Panc1 (cell line): ENCODE measurements at regions not wholly inside any gene's neighbourhood (a gene's known extent, or its start where the extent isn't known, plus 50 kb on each side); places are given as distances from the start of the nearest gene placed in this dataset.

ENCODE experiments used
- ATAC-seq: fragments of 200-7000 bp; cut with Tn5 transposase; 2 replicates; pipeline ENCODE4 v1.9.1; 2020; ENCODE audit warnings: mild to moderate bottlenecking, moderate library complexity
- BruUV-seq: library from RNA; stranded (reverse); fragments of 400-500 nt; replicated peaks from 2 replicates; lab custom pipeline; 2021; lab: Mats Ljungman, UMichigan
- CTCF ChIA-PET: fragments of 300-600 bp; sonication (Branson Sonifier 250); formaldehyde crosslinking; loops from one replicate; lab custom pipeline; 2022; ENCODE audit warnings: antibody characterized with exemption; lab: Charles Lee
- POLR2A ChIA-PET: fragments of 300-600 bp; sonication (Branson Sonifier 250); formaldehyde crosslinking; loops from one replicate; lab custom pipeline; 2022; ENCODE audit warnings: antibody characterized with exemption; lab: Charles Lee
- DNase-seq: peaks from one replicate; pipeline ENCODE4 v3.0.0-alpha.2; 2010; ENCODE audit warnings: low read depth, low spot score
- H3K27ac ChIP-seq: 2 replicates; pipeline ENCODE4 v1.5.1; 2011; ENCODE audit warnings: mild to moderate bottlenecking, low read length, inconsistent platforms
- H3K27me3 ChIP-seq: fragments of 200-500 bp; sonication (Bioruptor generic); 2 replicates; pipeline ENCODE4 v1.6.0; 2014; ENCODE audit warnings: low read length, inconsistent platforms; ENCODE audit not compliant: control insufficient read depth, insufficient read depth
- H3K36me3 ChIP-seq: fragments of 200-500 bp; sonication (Bioruptor generic); 2 replicates; pipeline ENCODE4 v1.5.1; 2014; ENCODE audit warnings: inconsistent platforms, mild to moderate bottlenecking, low read length, moderate library complexity; ENCODE audit not compliant: control insufficient read depth, insufficient read depth
- H3K4me1 ChIP-seq: 2 replicates; pipeline ENCODE4 v1.5.1; 2011; ENCODE audit warnings: inconsistent platforms, mild to moderate bottlenecking, low read length, moderate library complexity; ENCODE audit not compliant: control insufficient read depth, insufficient read depth
- H3K4me3 ChIP-seq, 2 experiments: 2 replicates each; pipeline ENCODE4 v1.5.1; 2011 to 2012; ENCODE audit warnings: low read depth in 2 of 2, low read length in 2 of 2, mild to moderate bottlenecking in 2 of 2, inconsistent platforms in 1 of 2, moderate library complexity in 1 of 2
- H3K9me3 ChIP-seq: fragments of 200-500 bp; sonication (Bioruptor generic); 2 replicates; pipeline ENCODE4 v1.5.1; 2014; ENCODE audit warnings: low read depth, mild to moderate bottlenecking, inconsistent platforms, low read length, moderate library complexity; ENCODE audit not compliant: control insufficient read depth, insufficient read depth
- POLR2AphosphoS5 ChIP-seq: IDR thresholded peaks from 2 replicates; pipeline ENCODE4 v1.6.1; 2012; ENCODE audit warnings: mild to moderate bottlenecking, low read depth, low read length, moderate library complexity
- SIN3A ChIP-seq: IDR thresholded peaks from 2 replicates; pipeline ENCODE4 v1.6.1; 2012; ENCODE audit warnings: low read depth, mild to moderate bottlenecking, low read length, moderate library complexity, borderline replicate concordance; ENCODE audit not compliant: insufficient read depth
- TCF7L2 ChIP-seq: IDR thresholded peaks from 2 replicates; pipeline ENCODE4 v1.6.1; 2011; ENCODE audit warnings: mild to moderate bottlenecking, low read depth, low read length, inconsistent platforms
- in situ Hi-C: cut with HindIII; loops from 2 replicates; pipeline ENCODE4 v1.10.0; 2016; ENCODE audit warnings: low sequenced_read_pairs, low pct_unique_long_range_greater_than_20kb
- intact Hi-C: fragments of 100-400 bp; cut with micrococcal nuclease; formaldehyde crosslinking; loops from one replicate; pipeline ENCODE4 v1.10.0; 2022; ENCODE audit not compliant: unreplicated experiment
- TF ChIP-seq, protein P1 (sequence below), 2 experiments: IDR thresholded peaks; 2 replicates each; pipeline ENCODE4 v1.6.1; 2011 to 2012; ENCODE audit warnings: low read depth in 2 of 2, control low read depth in 1 of 2, low read length in 1 of 2, mild to moderate bottlenecking in 1 of 2, moderate library complexity in 1 of 2; ENCODE audit not compliant: insufficient read depth in 1 of 2
- TF ChIP-seq, protein P2 (sequence below): fragments of 450-650 bp; IDR thresholded peaks from 2 replicates; pipeline ENCODE4 v1.5.1; 2017; ENCODE audit warnings: mild to moderate bottlenecking

DNA sequence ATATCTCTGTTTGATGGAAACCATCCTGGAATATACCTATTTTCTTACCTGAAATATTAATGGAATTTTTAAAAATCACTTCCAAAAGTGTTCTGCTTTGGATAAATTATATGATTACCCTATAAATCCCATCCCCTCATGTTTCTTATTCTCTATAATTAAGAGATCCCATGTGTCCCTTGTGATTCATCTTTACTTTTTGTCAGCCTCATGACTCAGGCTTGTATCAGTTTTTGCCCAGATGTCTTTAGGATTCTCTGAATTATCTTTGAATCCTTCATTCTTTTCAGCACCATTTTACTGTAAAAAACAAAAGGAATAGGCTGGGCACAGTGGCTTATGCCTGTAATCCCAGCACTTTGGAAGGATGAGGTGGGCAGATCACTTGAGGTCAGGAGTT, 804.5 kb upstream of the CITED2 start:
- H3K36me3 ChIP-seq = no peaks in the 10 kb centered on the region
- DNase-seq = no peak
- in situ Hi-C loops (no loop called here), intact Hi-C loops (no loop called here)
- no peaks in the 10 kb centered on the region for H3K9me3 ChIP-seq
- POLR2A ChIA-PET = no interaction called here
- BruUV-seq = no TSS peak
- no peak overlapping the region for H3K27ac ChIP-seq
- TF ChIP-seq SIN3A (no peak), TCF7L2 (no peak), POLR2AphosphoS5 (no peak)
- TF ChIP-seq, protein P1, sequence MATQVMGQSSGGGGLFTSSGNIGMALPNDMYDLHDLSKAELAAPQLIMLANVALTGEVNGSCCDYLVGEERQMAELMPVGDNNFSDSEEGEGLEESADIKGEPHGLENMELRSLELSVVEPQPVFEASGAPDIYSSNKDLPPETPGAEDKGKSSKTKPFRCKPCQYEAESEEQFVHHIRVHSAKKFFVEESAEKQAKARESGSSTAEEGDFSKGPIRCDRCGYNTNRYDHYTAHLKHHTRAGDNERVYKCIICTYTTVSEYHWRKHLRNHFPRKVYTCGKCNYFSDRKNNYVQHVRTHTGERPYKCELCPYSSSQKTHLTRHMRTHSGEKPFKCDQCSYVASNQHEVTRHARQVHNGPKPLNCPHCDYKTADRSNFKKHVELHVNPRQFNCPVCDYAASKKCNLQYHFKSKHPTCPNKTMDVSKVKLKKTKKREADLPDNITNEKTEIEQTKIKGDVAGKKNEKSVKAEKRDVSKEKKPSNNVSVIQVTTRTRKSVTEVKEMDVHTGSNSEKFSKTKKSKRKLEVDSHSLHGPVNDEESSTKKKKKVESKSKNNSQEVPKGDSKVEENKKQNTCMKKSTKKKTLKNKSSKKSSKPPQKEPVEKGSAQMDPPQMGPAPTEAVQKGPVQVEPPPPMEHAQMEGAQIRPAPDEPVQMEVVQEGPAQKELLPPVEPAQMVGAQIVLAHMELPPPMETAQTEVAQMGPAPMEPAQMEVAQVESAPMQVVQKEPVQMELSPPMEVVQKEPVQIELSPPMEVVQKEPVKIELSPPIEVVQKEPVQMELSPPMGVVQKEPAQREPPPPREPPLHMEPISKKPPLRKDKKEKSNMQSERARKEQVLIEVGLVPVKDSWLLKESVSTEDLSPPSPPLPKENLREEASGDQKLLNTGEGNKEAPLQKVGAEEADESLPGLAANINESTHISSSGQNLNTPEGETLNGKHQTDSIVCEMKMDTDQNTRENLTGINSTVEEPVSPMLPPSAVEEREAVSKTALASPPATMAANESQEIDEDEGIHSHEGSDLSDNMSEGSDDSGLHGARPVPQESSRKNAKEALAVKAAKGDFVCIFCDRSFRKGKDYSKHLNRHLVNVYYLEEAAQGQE (IDR thresholded peaks at IDR 0.05; ENCODE audit: insufficient read depth in 1 of 2, low read depth in 2 of 2, low read length in 1 of 2) = no peak
- TF ChIP-seq, protein P2, sequence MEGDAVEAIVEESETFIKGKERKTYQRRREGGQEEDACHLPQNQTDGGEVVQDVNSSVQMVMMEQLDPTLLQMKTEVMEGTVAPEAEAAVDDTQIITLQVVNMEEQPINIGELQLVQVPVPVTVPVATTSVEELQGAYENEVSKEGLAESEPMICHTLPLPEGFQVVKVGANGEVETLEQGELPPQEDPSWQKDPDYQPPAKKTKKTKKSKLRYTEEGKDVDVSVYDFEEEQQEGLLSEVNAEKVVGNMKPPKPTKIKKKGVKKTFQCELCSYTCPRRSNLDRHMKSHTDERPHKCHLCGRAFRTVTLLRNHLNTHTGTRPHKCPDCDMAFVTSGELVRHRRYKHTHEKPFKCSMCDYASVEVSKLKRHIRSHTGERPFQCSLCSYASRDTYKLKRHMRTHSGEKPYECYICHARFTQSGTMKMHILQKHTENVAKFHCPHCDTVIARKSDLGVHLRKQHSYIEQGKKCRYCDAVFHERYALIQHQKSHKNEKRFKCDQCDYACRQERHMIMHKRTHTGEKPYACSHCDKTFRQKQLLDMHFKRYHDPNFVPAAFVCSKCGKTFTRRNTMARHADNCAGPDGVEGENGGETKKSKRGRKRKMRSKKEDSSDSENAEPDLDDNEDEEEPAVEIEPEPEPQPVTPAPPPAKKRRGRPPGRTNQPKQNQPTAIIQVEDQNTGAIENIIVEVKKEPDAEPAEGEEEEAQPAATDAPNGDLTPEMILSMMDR = no peak
- no peak overlapping the region for H3K4me3 ChIP-seq
- ATAC-seq = no peak
- no peaks in the 10 kb centered on the region for H3K27me3 ChIP-seq
- no peaks in the 10 kb centered on the region for H3K4me1 ChIP-seq
- CTCF ChIA-PET = no interaction called here

DNA sequence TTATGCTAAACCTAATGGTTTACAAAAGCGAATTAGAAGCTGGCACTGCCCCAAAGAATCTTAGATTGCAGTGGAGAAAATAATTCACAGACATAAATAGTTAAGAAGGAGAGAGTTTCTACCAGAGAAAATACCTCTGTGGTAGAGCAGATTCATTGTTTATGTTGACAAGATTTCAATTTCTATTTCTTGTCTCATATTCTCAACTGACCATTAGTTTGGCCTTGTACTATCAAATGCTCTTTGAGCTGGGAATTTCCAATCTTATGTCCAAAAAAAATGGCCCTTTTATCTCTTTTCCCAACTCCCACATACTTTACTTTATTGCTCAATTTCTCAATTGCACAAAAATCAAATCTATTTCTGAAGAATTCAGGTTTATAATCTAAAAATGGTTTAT, 804.1 kb upstream of the CITED2 start:
- ChIA-PET CTCF (no interaction called here), POLR2A (no interaction called here)
- no peak overlapping the region for H3K4me3 ChIP-seq
- intact Hi-C loops (no loop called here), in situ Hi-C loops (no loop called here)
- TF ChIP-seq SIN3A (no peak), POLR2AphosphoS5 (no peak), TCF7L2 (no peak)
- TF ChIP-seq, protein P1 (IDR thresholded peaks at IDR 0.05; ENCODE audit: insufficient read depth in 1 of 2, low read depth in 2 of 2, low read length in 1 of 2) = no peak
- TF ChIP-seq, protein P2 = no peak
- DNase-seq = no peak
- no peak for ATAC-seq
- H3K36me3 ChIP-seq = no peaks in the 10 kb centered on the region
- H3K27ac ChIP-seq = no peak overlapping the region
- BruUV-seq = no TSS peak
- no peaks in the 10 kb centered on the region for H3K27me3 ChIP-seq
- no peaks in the 10 kb centered on the region for H3K9me3 ChIP-seq
- no peaks in the 10 kb centered on the region for H3K4me1 ChIP-seq
